ENCODE measurements at regions not wholly inside any gene's neighbourhood (a gene's known extent, or its start where the extent isn't known, plus 50 kb on each side); places are given as distances from the start of the nearest gene placed in this dataset.

- H3K4me1 Mint-ChIP-seq, result peaks cover 6 to 7% of the 10 kb centered on the region in 2 experiments
- Histone ChIP-seq H4K5ac (ENCODE audit: insufficient read length, low read depth, low read length) (no peak overlapping the region), H3K79me1 (ENCODE audit: insufficient read depth, low read depth, low read length, poor library complexity, severe bottlenecking) (no peaks in the 10 kb centered on the region), H3K79me2 (ENCODE audit: insufficient read depth, low read length) (no peaks in the 10 kb centered on the region), H3K4ac (ENCODE audit: low read depth, low read length) (no peak overlapping the region), H2BK120ac (ENCODE audit: low read depth, low read length, poor library complexity, severe bottlenecking) (no peak overlapping the region), H3K56ac (ENCODE audit: insufficient read length, low read depth, low read length) (no peak overlapping the region), H2BK12ac (ENCODE audit: insufficient read length, low read depth, low read length) (no peak overlapping the region), H3K27ac (ENCODE audit: insufficient read length, low read depth, low read length) (no peak overlapping the region), H2AK5ac (ENCODE audit: insufficient read length, low read length) (no peak overlapping the region), H3K18ac (ENCODE audit: insufficient read length, low read depth, low read length) (no peak overlapping the region), H3K9ac (ENCODE audit: extremely low read depth, insufficient read length, low read length) (no peak overlapping the region), H3K9me3 (ENCODE audit: control insufficient read depth, low read depth, low read length) (no peaks in the 10 kb centered on the region), H3K14ac (ENCODE audit: insufficient read depth, low read length) (no peak overlapping the region), H3K23ac (ENCODE audit: insufficient read length, low read depth, low read length) (no peak overlapping the region), H2BK15ac (ENCODE audit: low read depth, low read length) (no peak overlapping the region), H4K8ac (replicated peaks; ENCODE audit: insufficient read length, low read depth, low read length) (no peak overlapping the region), H4K20me1 (ENCODE audit: control insufficient read depth, insufficient read depth, insufficient read length) (no peaks in the 10 kb centered on the region), H3K4me2 (ENCODE audit: insufficient read depth, insufficient read length, low read length) (no peak overlapping the region), H3K4me1 (ENCODE audit: insufficient read depth, low read length) (no peaks in the 10 kb centered on the region), H2BK5ac (ENCODE audit: insufficient read length, low read length) (no peak overlapping the region), H2BK20ac (ENCODE audit: low read depth, low read length, poor library complexity, severe bottlenecking) (no peak overlapping the region), H2AFZ (ENCODE audit: low read length) (no peak overlapping the region), H3K23me2 (ENCODE audit: insufficient read length, low read depth, low read length, poor library complexity, severe bottlenecking) (no peaks in the 10 kb centered on the region), H3T11ph (ENCODE audit: low read length) (no peak overlapping the region), H4K91ac (ENCODE audit: insufficient read length, low read depth, low read length) (no peak overlapping the region), H3K27me3 (ENCODE audit: insufficient read depth, low read length) (no peaks in the 10 kb centered on the region)
- no CpG with 5 or more reads among the region's 4 CpGs for WGBS (ENCODE audit: extremely low coverage, insufficient read length, low lambda C conversion rate)
- H3K27me3 Mint-ChIP-seq (ENCODE audit: low read depth), result peaks cover 1% of the 10 kb centered on the region
- H3K9me3 Mint-ChIP-seq, result no peaks in the 10 kb centered on the region
- no peak for DNase-seq
- H3K4me3 Mint-ChIP-seq, result no peak overlapping the region
- no peak for TF ChIP-seq CTCF (conservative IDR thresholded peaks at IDR 0.05)
- no peak overlapping the region for H3K27ac Mint-ChIP-seq
- H3K36me3 Mint-ChIP-seq (ENCODE audit: insufficient read depth in 1 of 3, low read depth in 3 of 3), result no peaks in the 10 kb centered on the region
Observed at GRCh38 chr9:107650321-107650720, 160.8 kb upstream of the KLF4 start.
